Peyer's patch (tissue), 4 donors: ENCODE measurements at regions not wholly inside any gene's neighbourhood (a gene's known extent, or its start where the extent isn't known, plus 50 kb on each side); places are given as distances from the start of the nearest gene placed in this dataset.
"Not testable (repeated sequence)": the region's sequence is repeated elsewhere in the genome, so short reads cannot be mapped to it uniquely, and the experiment has no call there.

ENCODE experiments used
- DNase-seq, 3 donors: peaks; one replicate each; pipeline ENCODE4 v3.0.0-alpha.2; 2017 to 2019
- H3K27ac ChIP-seq, 4 donors: fragments of 200-600 bp; sonication (generic); one replicate each; pipeline ENCODE4 v1.5.1; 2016 to 2019
- H3K27me3 ChIP-seq, 2 donors: fragments of 200-600 bp; sonication (generic); one replicate each; pipeline ENCODE4 v1.5.1; 2019
- H3K36me3 ChIP-seq, 3 donors: fragments of 200-600 bp; sonication (generic); one replicate each; pipeline ENCODE4 v1.5.1; 2016 to 2019
- H3K4me1 ChIP-seq, 4 donors: fragments of 200-600 bp; sonication (generic); one replicate each; pipeline ENCODE4 v1.5.1; 2016 to 2019
- H3K4me3 ChIP-seq, 4 donors: fragments of 200-600 bp; sonication (generic); 1 replicate in 3 of 4; 2 replicates in 1 of 4; pipeline ENCODE4 v1.5.1; 2016 to 2019; ENCODE audit warnings: mild to moderate bottlenecking in 1 of 4
- H3K9me3 ChIP-seq, 4 donors: fragments of 200-600 bp; sonication (generic); one replicate each; pipeline ENCODE4 v1.5.1; 2016 to 2019; ENCODE audit warnings: mild to moderate bottlenecking in 1 of 4
- CTCF ChIP-seq, 6 experiments: fragments of 450-650 bp in 4 of 6; fragments of 200-600 bp in 2 of 6; sonication (generic) in 1 of 6; IDR thresholded peaks; one replicate each; pipeline ENCODE4 v1.5.1; 2017 to 2019; ENCODE audit warnings: antibody characterized with exemption in 6 of 6, mild to moderate bottlenecking in 3 of 6, moderate library complexity in 1 of 6
- POLR2A ChIP-seq, 2 donors: fragments of 450-650 bp; IDR thresholded peaks; one replicate each; pipeline ENCODE4 v1.5.1; 2017; ENCODE audit warnings: antibody characterized with exemption in 2 of 2, mild to moderate bottlenecking in 2 of 2, moderate library complexity in 2 of 2

DNA sequence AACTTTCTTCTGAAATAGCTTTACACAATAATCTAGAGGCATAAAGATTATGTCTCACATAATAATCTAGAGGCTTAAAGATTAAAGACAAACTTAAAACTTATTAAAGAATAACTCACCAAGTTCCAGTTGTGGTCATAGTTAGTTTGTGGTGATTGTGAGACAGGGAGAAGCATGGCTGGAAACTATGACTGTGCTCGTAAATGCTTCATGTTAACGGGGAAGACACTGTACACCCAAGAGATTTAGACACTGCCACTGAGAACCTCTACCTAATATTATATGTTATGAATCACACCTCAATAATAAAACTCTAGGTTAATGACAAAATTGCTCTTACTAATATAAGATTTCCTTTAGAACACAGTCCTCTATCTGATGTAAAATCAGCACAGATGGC is 541.6 kb downstream of the TMEM121 start:
- Histone ChIP-seq H3K9me3 (no peaks in the 10 kb centered on the region), H3K27me3 (no peaks in the 10 kb centered on the region), H3K4me3 (no peak overlapping the region), H3K27ac (no peak overlapping the region), H3K4me1 (no peaks in the 10 kb centered on the region), H3K36me3 (no peaks in the 10 kb centered on the region)
- DNase-seq = no peak
- TF ChIP-seq CTCF (IDR thresholded peaks at IDR 0.05) (no peak), POLR2A (IDR thresholded peaks at IDR 0.05) (no peak)

- Histone ChIP-seq H3K27me3 (no peaks in the 10 kb centered on the region), H3K4me3 (no peak overlapping the region), H3K9me3 (no peaks in the 10 kb centered on the region), H3K27ac (no peak overlapping the region), H3K36me3 (no peaks in the 10 kb centered on the region), H3K4me1 (no peaks in the 10 kb centered on the region)
- no peak for DNase-seq
- no peak for TF ChIP-seq CTCF (IDR thresholded peaks at IDR 0.05)
- TF ChIP-seq POLR2A (IDR thresholded peaks at IDR 0.05) = no peak
These were observed 543.6 kb downstream of the TMEM121 start for GRCh38 chr14:106069804-106070625.

DNA sequence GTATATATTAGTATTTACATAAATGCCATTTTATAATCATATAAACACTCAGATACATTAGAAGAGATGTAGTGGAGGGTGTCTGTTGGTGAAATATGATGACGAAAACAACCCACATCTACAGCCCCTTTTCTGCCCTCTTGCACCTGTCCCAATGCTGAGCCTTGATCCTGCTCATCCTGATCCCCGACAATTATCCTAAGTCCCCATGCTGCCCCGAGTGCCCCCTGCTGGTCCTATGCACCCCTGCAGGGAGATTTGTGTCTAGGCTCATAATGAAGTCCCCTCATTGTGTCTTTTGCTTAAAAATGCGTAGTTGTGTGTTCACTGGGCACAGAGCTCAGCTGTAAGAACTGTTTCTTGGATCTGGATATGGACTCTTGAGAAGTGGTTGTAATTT is 554.5 kb downstream of the TMEM121 start:
- Histone ChIP-seq H3K27me3 (no peaks in the 10 kb centered on the region), H3K4me1 (no peaks in the 10 kb centered on the region), H3K36me3 (no peaks in the 10 kb centered on the region), H3K9me3 (no peaks in the 10 kb centered on the region), H3K4me3 (no peak overlapping the region), H3K27ac (no peak overlapping the region)
- TF ChIP-seq POLR2A (IDR thresholded peaks at IDR 0.05) (no peak), CTCF (IDR thresholded peaks at IDR 0.05) (no peak)
- DNase-seq = no peak

DNA sequence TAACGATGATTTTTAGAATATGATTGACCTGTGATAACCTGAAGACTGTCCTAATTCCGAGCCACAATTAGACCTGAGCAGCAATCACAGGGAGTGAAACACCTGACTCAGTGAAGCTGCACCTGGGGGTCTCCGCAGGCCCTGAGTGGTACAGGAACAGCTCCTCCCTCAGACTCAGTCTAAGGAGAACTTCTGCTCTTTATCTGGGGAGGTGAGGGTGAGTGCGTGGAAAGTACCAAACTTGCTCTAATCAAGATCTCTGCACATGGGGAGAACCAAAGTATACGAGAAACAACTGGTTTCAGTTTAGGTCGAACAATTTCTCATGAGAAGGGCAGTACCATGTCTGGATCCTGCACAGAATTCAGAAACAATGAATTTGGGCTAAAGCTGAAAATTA is 555.3 kb downstream of the TMEM121 start:
- not testable (repeated sequence) for H3K27ac ChIP-seq, H3K4me3 ChIP-seq, H3K27me3 ChIP-seq, H3K36me3 ChIP-seq, DNase-seq, H3K9me3 ChIP-seq, H3K4me1 ChIP-seq

GRCh38 chr14:106083082-106083481 is 556.7 kb downstream of the TMEM121 start:
- Histone ChIP-seq H3K9me3 (no peaks in the 10 kb centered on the region), H3K4me3 (no peak overlapping the region), H3K36me3 (no peaks in the 10 kb centered on the region), H3K27me3 (no peaks in the 10 kb centered on the region), H3K27ac (no peak overlapping the region), H3K4me1 (no peaks in the 10 kb centered on the region)
- DNase-seq = no peak
- TF ChIP-seq CTCF (IDR thresholded peaks at IDR 0.05) (no peak), POLR2A (IDR thresholded peaks at IDR 0.05) (no peak)

GRCh38 chr14:106087837-106088236 is 561.5 kb downstream of the TMEM121 start:
- Histone ChIP-seq H3K4me1 (no peaks in the 10 kb centered on the region), H3K9me3 (no peaks in the 10 kb centered on the region), H3K27ac (no peak overlapping the region), H3K36me3 (no peaks in the 10 kb centered on the region), H3K4me3 (no peak overlapping the region), H3K27me3 (no peaks in the 10 kb centered on the region)
- no peak for TF ChIP-seq POLR2A (IDR thresholded peaks at IDR 0.05)
- no peak for TF ChIP-seq CTCF (IDR thresholded peaks at IDR 0.05)
- DNase-seq = no peak

DNA sequence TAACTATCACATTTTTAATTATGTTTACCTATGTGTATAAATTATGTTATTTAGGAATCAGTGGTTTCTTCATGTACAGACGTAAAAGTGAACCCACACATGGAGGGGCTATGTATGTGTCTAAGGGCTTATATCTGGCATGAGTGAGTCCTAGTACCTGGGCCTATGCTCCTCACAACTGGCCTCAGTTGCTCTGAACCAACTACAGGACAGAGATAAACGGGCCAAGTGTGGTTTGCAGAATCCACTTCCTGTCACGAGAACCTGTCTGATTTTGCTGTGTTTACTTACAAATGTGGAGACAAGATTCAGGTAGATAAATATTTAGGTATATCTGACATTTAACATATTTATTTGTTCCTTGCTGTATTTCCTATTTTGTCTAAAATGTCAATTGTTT is 562.5 kb downstream of the TMEM121 start:
- peak in 1 of 3 donors; percentile 45 for DNase-seq
- H3K36me3 ChIP-seq, H3K4me1 ChIP-seq, H3K27ac ChIP-seq, H3K9me3 ChIP-seq, H3K27me3 ChIP-seq, H3K4me3 ChIP-seq: not testable (repeated sequence)
